ES-I3 (cell line): ENCODE measurements at regions not wholly inside any gene's neighbourhood (a gene's known extent, or its start where the extent isn't known, plus 50 kb on each side); places are given as distances from the start of the nearest gene placed in this dataset.
"Not testable (repeated sequence)": the region's sequence is repeated elsewhere in the genome, so short reads cannot be mapped to it uniquely, and the experiment has no call there.

Experiments
- H3K36me3 ChIP-seq: 2 replicates; pipeline ENCODE4 v1.6.1; 2013; ENCODE audit warnings: mild to moderate bottlenecking, low read length, control low read depth, moderate library complexity; ENCODE audit not compliant: insufficient read depth
- H3K4me1 ChIP-seq: 2 replicates; pipeline ENCODE4 v1.6.1; 2013; ENCODE audit warnings: mild to moderate bottlenecking, control low read depth, low read length; ENCODE audit not compliant: insufficient read depth
- H3K9ac ChIP-seq: 2 replicates; pipeline ENCODE4 v1.6.1; 2013; ENCODE audit warnings: low read depth, mild to moderate bottlenecking, low read length, moderate library complexity
- H3K9me3 ChIP-seq: 2 replicates; pipeline ENCODE4 v1.6.1; 2013; ENCODE audit warnings: mild to moderate bottlenecking, low read length, moderate library complexity; ENCODE audit not compliant: control insufficient read depth, insufficient read depth

- H3K4me1 ChIP-seq, H3K9me3 ChIP-seq, H3K9ac ChIP-seq, H3K36me3 ChIP-seq: not testable (repeated sequence)
Observed at GRCh38 chr7:32816409-32816948, 75.1 kb downstream of the KBTBD2 start.

GRCh38 chr7:32814779-32815178, 76.8 kb downstream of the KBTBD2 start:
- H3K9me3 ChIP-seq, H3K36me3 ChIP-seq, H3K4me1 ChIP-seq, H3K9ac ChIP-seq: not testable (repeated sequence)

GRCh38 chr7:32809871-32810270, 81.7 kb downstream of the KBTBD2 start:
- Histone ChIP-seq H3K36me3 (no peaks in the 10 kb centered on the region), H3K9ac (no peak overlapping the region), H3K4me1 (no peaks in the 10 kb centered on the region), H3K9me3 (no peaks in the 10 kb centered on the region)

GRCh38 chr7:32809347-32809746, 82.2 kb downstream of the KBTBD2 start:
- no peaks in the 10 kb centered on the region for H3K36me3 ChIP-seq
- H3K4me1 ChIP-seq = no peaks in the 10 kb centered on the region
- no peak overlapping the region for H3K9ac ChIP-seq
- no peaks in the 10 kb centered on the region for H3K9me3 ChIP-seq

- Histone ChIP-seq H3K9ac (no peak overlapping the region), H3K36me3 (no peaks in the 10 kb centered on the region), H3K9me3 (peaks cover 9% of the 10 kb centered on the region; the same call in 1 of the 2 replicates), H3K4me1 (no peaks in the 10 kb centered on the region)
Observed at GRCh38 chr7:32803406-32804141, 88.0 kb downstream of the KBTBD2 start.

GRCh38 chr7:32802305-32802910, 89.2 kb downstream of the KBTBD2 start:
- H3K36me3 ChIP-seq = no peaks in the 10 kb centered on the region
- H3K9ac ChIP-seq = no peak overlapping the region
- H3K9me3 ChIP-seq = peaks cover 9% of the 10 kb centered on the region; the same call in 1 of the 2 replicates
- no peaks in the 10 kb centered on the region for H3K4me1 ChIP-seq

- H3K36me3 ChIP-seq, H3K4me1 ChIP-seq, H3K9ac ChIP-seq, H3K9me3 ChIP-seq: not testable (repeated sequence)
Observed at GRCh38 chr7:32793053-32793452, 98.5 kb downstream of the KBTBD2 start.

GRCh38 chr7:32790766-32791430, 100.7 kb downstream of the KBTBD2 start:
- H3K36me3 ChIP-seq, H3K9ac ChIP-seq, H3K4me1 ChIP-seq, H3K9me3 ChIP-seq: not testable (repeated sequence)

- not testable (repeated sequence) for H3K4me1 ChIP-seq, H3K9me3 ChIP-seq, H3K36me3 ChIP-seq, H3K9ac ChIP-seq
Observed at GRCh38 chr7:32789266-32789665, 102.3 kb downstream of the KBTBD2 start.

GRCh38 chr7:32788174-32788573, 103.4 kb downstream of the KBTBD2 start:
- H3K9me3 ChIP-seq, H3K4me1 ChIP-seq, H3K9ac ChIP-seq, H3K36me3 ChIP-seq: not testable (repeated sequence)

GRCh38 chr7:32785365-32785944, 106.1 kb downstream of the KBTBD2 start:
- H3K4me1 ChIP-seq, H3K9me3 ChIP-seq, H3K9ac ChIP-seq, H3K36me3 ChIP-seq: not testable (repeated sequence)

GRCh38 chr7:32779895-32780294, 111.7 kb downstream of the KBTBD2 start:
- not testable (repeated sequence) for H3K4me1 ChIP-seq, H3K9me3 ChIP-seq, H3K9ac ChIP-seq, H3K36me3 ChIP-seq

- Histone ChIP-seq H3K9ac (no peak overlapping the region), H3K4me1 (no peaks in the 10 kb centered on the region), H3K9me3 (no peaks in the 10 kb centered on the region), H3K36me3 (no peaks in the 10 kb centered on the region)
Observed at GRCh38 chr7:32779167-32779566, 112.4 kb downstream of the KBTBD2 start.

- not testable (repeated sequence) for H3K36me3 ChIP-seq, H3K4me1 ChIP-seq, H3K9ac ChIP-seq, H3K9me3 ChIP-seq
Observed at GRCh38 chr7:32777041-32777666, 114.4 kb downstream of the KBTBD2 start.
